SK-N-SH (cell line): ENCODE measurements at regions not wholly inside any gene's neighbourhood (a gene's known extent, or its start where the extent isn't known, plus 50 kb on each side); places are given as distances from the start of the nearest gene placed in this dataset.

Experiments
- GATA2 ChIP-seq: sonication (generic); formaldehyde crosslinking; IDR thresholded peaks from 2 replicates; pipeline ENCODE4 v1.5.0; 2020; ENCODE audit warnings: mild to moderate bottlenecking, missing genetic modification reagents
- POLR2AphosphoS5 ChIP-seq: IDR thresholded peaks from 2 replicates; pipeline ENCODE4 v1.6.1; 2012; ENCODE audit warnings: low read depth, low read length
- SMC3 ChIP-seq: IDR thresholded peaks from 2 replicates; pipeline ENCODE4 v1.6.1; 2012; ENCODE audit warnings: low read depth, low read length, improper control_type of control experiment
- TAF1 ChIP-seq: IDR thresholded peaks from 2 replicates; pipeline ENCODE4 v1.6.1; 2012; ENCODE audit warnings: low read depth, mild to moderate bottlenecking, low read length, moderate library complexity, borderline replicate concordance
- YY1 ChIP-seq: IDR thresholded peaks from 2 replicates; pipeline ENCODE4 v1.4.0; 2012; ENCODE audit warnings: low read depth, mild to moderate bottlenecking
- TF ChIP-seq, protein P1 (sequence below): fragments of 200-600 bp; sonication (generic); IDR thresholded peaks from 2 replicates; pipeline ENCODE4 v1.6.1; 2017; ENCODE audit warnings: antibody characterized with exemption, mild to moderate bottlenecking, moderate library complexity
- TF ChIP-seq, protein P2 (sequence below): IDR thresholded peaks from 2 replicates; pipeline ENCODE4 v1.6.1; 2012; ENCODE audit warnings: mild to moderate bottlenecking, low read depth, low read length, moderate library complexity

DNA sequence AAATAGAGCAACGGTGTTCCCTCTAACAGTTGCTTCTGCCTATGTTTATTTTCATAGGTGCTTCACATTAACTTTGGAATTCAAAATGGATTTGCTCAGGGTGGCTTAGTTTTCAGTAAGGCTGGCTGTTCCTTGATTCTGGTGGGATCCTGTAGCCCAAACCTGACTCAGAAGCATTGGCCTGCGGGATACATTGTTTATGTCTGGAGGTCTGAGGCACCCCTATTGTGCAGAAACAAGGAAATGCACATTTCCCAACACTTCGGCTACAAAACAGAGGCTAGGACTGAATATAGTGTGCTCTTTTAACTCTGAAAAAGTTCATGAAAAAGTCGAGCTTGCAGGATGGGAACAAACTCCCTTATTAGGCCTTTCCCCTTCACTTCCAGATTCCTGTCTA is 133.8 kb upstream of the F3 start:
- TF ChIP-seq POLR2AphosphoS5: no peak
- TF ChIP-seq, protein P1, sequence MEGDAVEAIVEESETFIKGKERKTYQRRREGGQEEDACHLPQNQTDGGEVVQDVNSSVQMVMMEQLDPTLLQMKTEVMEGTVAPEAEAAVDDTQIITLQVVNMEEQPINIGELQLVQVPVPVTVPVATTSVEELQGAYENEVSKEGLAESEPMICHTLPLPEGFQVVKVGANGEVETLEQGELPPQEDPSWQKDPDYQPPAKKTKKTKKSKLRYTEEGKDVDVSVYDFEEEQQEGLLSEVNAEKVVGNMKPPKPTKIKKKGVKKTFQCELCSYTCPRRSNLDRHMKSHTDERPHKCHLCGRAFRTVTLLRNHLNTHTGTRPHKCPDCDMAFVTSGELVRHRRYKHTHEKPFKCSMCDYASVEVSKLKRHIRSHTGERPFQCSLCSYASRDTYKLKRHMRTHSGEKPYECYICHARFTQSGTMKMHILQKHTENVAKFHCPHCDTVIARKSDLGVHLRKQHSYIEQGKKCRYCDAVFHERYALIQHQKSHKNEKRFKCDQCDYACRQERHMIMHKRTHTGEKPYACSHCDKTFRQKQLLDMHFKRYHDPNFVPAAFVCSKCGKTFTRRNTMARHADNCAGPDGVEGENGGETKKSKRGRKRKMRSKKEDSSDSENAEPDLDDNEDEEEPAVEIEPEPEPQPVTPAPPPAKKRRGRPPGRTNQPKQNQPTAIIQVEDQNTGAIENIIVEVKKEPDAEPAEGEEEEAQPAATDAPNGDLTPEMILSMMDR: no peak
- no peak for TF ChIP-seq SMC3
- TF ChIP-seq GATA2 (CRISPR knock-in tag): no peak
- no peak for TF ChIP-seq YY1
- TF ChIP-seq, protein P2, sequence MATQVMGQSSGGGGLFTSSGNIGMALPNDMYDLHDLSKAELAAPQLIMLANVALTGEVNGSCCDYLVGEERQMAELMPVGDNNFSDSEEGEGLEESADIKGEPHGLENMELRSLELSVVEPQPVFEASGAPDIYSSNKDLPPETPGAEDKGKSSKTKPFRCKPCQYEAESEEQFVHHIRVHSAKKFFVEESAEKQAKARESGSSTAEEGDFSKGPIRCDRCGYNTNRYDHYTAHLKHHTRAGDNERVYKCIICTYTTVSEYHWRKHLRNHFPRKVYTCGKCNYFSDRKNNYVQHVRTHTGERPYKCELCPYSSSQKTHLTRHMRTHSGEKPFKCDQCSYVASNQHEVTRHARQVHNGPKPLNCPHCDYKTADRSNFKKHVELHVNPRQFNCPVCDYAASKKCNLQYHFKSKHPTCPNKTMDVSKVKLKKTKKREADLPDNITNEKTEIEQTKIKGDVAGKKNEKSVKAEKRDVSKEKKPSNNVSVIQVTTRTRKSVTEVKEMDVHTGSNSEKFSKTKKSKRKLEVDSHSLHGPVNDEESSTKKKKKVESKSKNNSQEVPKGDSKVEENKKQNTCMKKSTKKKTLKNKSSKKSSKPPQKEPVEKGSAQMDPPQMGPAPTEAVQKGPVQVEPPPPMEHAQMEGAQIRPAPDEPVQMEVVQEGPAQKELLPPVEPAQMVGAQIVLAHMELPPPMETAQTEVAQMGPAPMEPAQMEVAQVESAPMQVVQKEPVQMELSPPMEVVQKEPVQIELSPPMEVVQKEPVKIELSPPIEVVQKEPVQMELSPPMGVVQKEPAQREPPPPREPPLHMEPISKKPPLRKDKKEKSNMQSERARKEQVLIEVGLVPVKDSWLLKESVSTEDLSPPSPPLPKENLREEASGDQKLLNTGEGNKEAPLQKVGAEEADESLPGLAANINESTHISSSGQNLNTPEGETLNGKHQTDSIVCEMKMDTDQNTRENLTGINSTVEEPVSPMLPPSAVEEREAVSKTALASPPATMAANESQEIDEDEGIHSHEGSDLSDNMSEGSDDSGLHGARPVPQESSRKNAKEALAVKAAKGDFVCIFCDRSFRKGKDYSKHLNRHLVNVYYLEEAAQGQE: no peak
- no peak for TF ChIP-seq TAF1
